IMR-90 (cell line): ENCODE measurements at regions not wholly inside any gene's neighbourhood (a gene's known extent, or its start where the extent isn't known, plus 50 kb on each side); places are given as distances from the start of the nearest gene placed in this dataset.

Experiments
- ATAC-seq: fragments of 200-7000 bp; cut with Tn5 transposase; 2 replicates; pipeline ENCODE4 v1.9.1; 2020; ENCODE audit warnings: low read depth, mild to moderate bottlenecking, moderate library complexity
- BruUV-seq: library from RNA; stranded (reverse); fragments of 400-500 nt; replicated peaks from 2 replicates; lab custom pipeline; 2021; lab: Mats Ljungman, UMichigan
- CTCF ChIA-PET: fragments of 300-600 bp; formaldehyde crosslinking; extraction: SDS; loops from one replicate; lab custom pipeline; 2021; ENCODE audit warnings: antibody characterized with exemption; lab: Yijun Ruan, JAX
- POLR2A ChIA-PET: fragments of 300-600 bp; sonication (Branson Sonifier 250); formaldehyde crosslinking; loops from one replicate; lab custom pipeline; 2022; ENCODE audit warnings: antibody characterized with exemption; ENCODE audit not compliant: unreplicated experiment; lab: Charles Lee
- DNase-seq: peaks from one replicate; pipeline ENCODE4 v3.0.0; 2013
- H2AFZ ChIP-seq: replicated peaks from 2 replicates; pipeline ENCODE3; 2013; ENCODE audit warnings: low read length, mild to moderate bottlenecking; ENCODE audit not compliant: poor library complexity
- H2AK5ac ChIP-seq: 2 replicates; pipeline ENCODE4 v1.6.1; 2013; ENCODE audit warnings: low read depth, low read length, inconsistent platforms
- H2AK9ac ChIP-seq: replicated peaks from 2 replicates; pipeline ENCODE3; 2013; ENCODE audit warnings: mild to moderate bottlenecking, low read depth, low read length, moderate library complexity; ENCODE audit not compliant: poor library complexity
- H2BK120ac ChIP-seq: 2 replicates; pipeline ENCODE4 v1.6.1; 2013; ENCODE audit warnings: low read depth, low read length, inconsistent platforms
- H2BK15ac ChIP-seq: 3 replicates; pipeline ENCODE4 v1.6.1; 2013; ENCODE audit warnings: low read depth, low read length, inconsistent platforms
- H2BK20ac ChIP-seq: 2 replicates; pipeline ENCODE4 v1.6.1; 2013; ENCODE audit warnings: low read depth, mild to moderate bottlenecking, inconsistent platforms, low read length, moderate library complexity
- H2BK5ac ChIP-seq: 2 replicates; pipeline ENCODE4 v1.6.1; 2013; ENCODE audit warnings: mild to moderate bottlenecking, low read depth, low read length, inconsistent platforms; ENCODE audit not compliant: poor library complexity, severe bottlenecking
- H3K14ac ChIP-seq: replicated peaks from 2 replicates; pipeline ENCODE4 v1.6.1; 2013; ENCODE audit warnings: low read depth, low read length, inconsistent platforms
- H3K18ac ChIP-seq: 2 replicates; pipeline ENCODE4 v1.6.1; 2013; ENCODE audit warnings: low read depth, low read length, control low read depth
- H3K23ac ChIP-seq: 2 replicates; pipeline ENCODE4 v1.6.1; 2013; ENCODE audit warnings: low read depth, low read length, inconsistent platforms
- H3K27ac ChIP-seq: 2 replicates; pipeline ENCODE4 v1.5.1; 2013; ENCODE audit warnings: mild to moderate bottlenecking, control low read depth, low read length; ENCODE audit not compliant: insufficient read depth
- H3K27me3 ChIP-seq: 2 replicates; pipeline ENCODE4 v1.6.1; 2013; ENCODE audit warnings: low read length; ENCODE audit not compliant: control insufficient read depth, insufficient read depth
- H3K36me3 ChIP-seq: 2 replicates; pipeline ENCODE4 v1.6.1; 2013; ENCODE audit warnings: low read length, mixed read lengths; ENCODE audit not compliant: control insufficient read depth, insufficient read depth
- H3K4ac ChIP-seq: 2 replicates; pipeline ENCODE4 v1.6.1; 2013; ENCODE audit warnings: low read depth, low read length, inconsistent platforms
- H3K4me1 ChIP-seq: 2 replicates; pipeline ENCODE4 v1.6.1; 2013; ENCODE audit warnings: low read length, mixed read lengths; ENCODE audit not compliant: control insufficient read depth, insufficient read depth
- H3K4me2 ChIP-seq: 2 replicates; pipeline ENCODE4 v1.6.1; 2013; ENCODE audit warnings: low read depth, mild to moderate bottlenecking, control low read depth, low read length, moderate library complexity
- H3K4me3 ChIP-seq: 2 replicates; pipeline ENCODE4 v1.5.1; 2013; ENCODE audit warnings: low read depth, mild to moderate bottlenecking, control low read depth, low read length, moderate library complexity; ENCODE audit not compliant: insufficient read depth
- H3K56ac ChIP-seq: 2 replicates; pipeline ENCODE4 v1.6.1; 2013; ENCODE audit warnings: low read length, inconsistent platforms; ENCODE audit not compliant: insufficient read depth; ENCODE audit errors: extremely low read depth
- H3K79me1 ChIP-seq, 2 experiments: 2 replicates each; pipeline ENCODE4 v1.6.1; 2013; ENCODE audit warnings: low read length in 2 of 2, inconsistent platforms in 1 of 2, low read depth in 1 of 2
- H3K9ac ChIP-seq: 2 replicates; pipeline ENCODE4 v1.6.1; 2013; ENCODE audit warnings: low read depth, low read length, control low read depth
- H3K9me1 ChIP-seq: 2 replicates; pipeline ENCODE4 v1.6.1; 2013; ENCODE audit warnings: low read length, inconsistent platforms; ENCODE audit not compliant: insufficient read depth
- H3K9me3 ChIP-seq: 2 replicates; pipeline ENCODE4 v1.6.1; 2013; ENCODE audit warnings: low read length; ENCODE audit not compliant: control insufficient read depth, insufficient read depth
- H4K20me1 ChIP-seq: 2 replicates; pipeline ENCODE4 v1.6.1; 2013; ENCODE audit warnings: low read length, inconsistent platforms; ENCODE audit not compliant: insufficient read depth
- H4K5ac ChIP-seq: 2 replicates; pipeline ENCODE4 v1.6.1; 2013; ENCODE audit warnings: mild to moderate bottlenecking, low read depth, low read length, control low read depth
- H4K8ac ChIP-seq, 2 experiments: 2 replicates each; pipeline ENCODE4 v1.6.1; 2013; ENCODE audit warnings: low read depth in 2 of 2, low read length in 2 of 2, control low read depth in 1 of 2, inconsistent platforms in 1 of 2
- H4K91ac ChIP-seq: 2 replicates; pipeline ENCODE4 v1.6.1; 2013; ENCODE audit warnings: low read depth, low read length, inconsistent platforms; ENCODE audit not compliant: insufficient read depth
- BHLHE40 ChIP-seq: fragments of 150-350 bp; IDR thresholded peaks from 2 replicates; pipeline ENCODE4 v1.6.1; 2016; ENCODE audit warnings: mild to moderate bottlenecking, low read depth, low read length
- CEBPB ChIP-seq: IDR thresholded peaks from 2 replicates; pipeline ENCODE4 v1.6.1; 2012; ENCODE audit warnings: low read depth, low read length, improper control_type of control experiment
- CHD1 ChIP-seq: IDR thresholded peaks from 2 replicates; pipeline ENCODE4 v1.6.1; 2012; ENCODE audit warnings: low read depth, low read length, improper control_type of control experiment
- ELK1 ChIP-seq: fragments of 150-350 bp; IDR thresholded peaks from 2 replicates; pipeline ENCODE4 v1.6.1; 2016; ENCODE audit warnings: low read depth, mild to moderate bottlenecking, low read length, moderate library complexity, borderline replicate concordance
- MAZ ChIP-seq: IDR thresholded peaks from 2 replicates; pipeline ENCODE4 v1.6.1; 2012; ENCODE audit warnings: low read depth, mild to moderate bottlenecking, low read length, improper control_type of control experiment, moderate library complexity, borderline replicate concordance
- MXI1 ChIP-seq: IDR thresholded peaks from 2 replicates; pipeline ENCODE4 v1.6.1; 2012; ENCODE audit warnings: low read depth, mild to moderate bottlenecking, low read length, moderate library complexity, borderline replicate concordance
- NFE2L2 ChIP-seq: fragments of 150-350 bp; IDR thresholded peaks from 2 replicates; pipeline ENCODE4 v1.6.1; 2016; ENCODE audit warnings: low read depth, mild to moderate bottlenecking, low read length
- POLR2A ChIP-seq: IDR thresholded peaks from 2 replicates; pipeline ENCODE4 v1.6.1; 2012; ENCODE audit warnings: mild to moderate bottlenecking, low read depth, low read length
- RAD21 ChIP-seq: IDR thresholded peaks from 2 replicates; pipeline ENCODE4 v1.6.1; 2012; ENCODE audit warnings: low read length, improper control_type of control experiment
- RCOR1 ChIP-seq: IDR thresholded peaks from 2 replicates; pipeline ENCODE4 v1.6.1; 2012; ENCODE audit warnings: mild to moderate bottlenecking, low read length, improper control_type of control experiment; ENCODE audit not compliant: insufficient replicate concordance
- RFX5 ChIP-seq: IDR thresholded peaks from 2 replicates; pipeline ENCODE4 v1.8.0; 2012; ENCODE audit warnings: low read depth, mild to moderate bottlenecking, low read length, moderate library complexity
- SMC3 ChIP-seq: fragments of 150-350 bp; IDR thresholded peaks from 2 replicates; pipeline ENCODE4 v1.6.1; 2016; ENCODE audit warnings: low read depth, mild to moderate bottlenecking, antibody characterized with exemption, low read length, moderate library complexity
- USF2 ChIP-seq: fragments of 150-350 bp; IDR thresholded peaks from 2 replicates; pipeline ENCODE4 v1.6.1; 2017; ENCODE audit warnings: mild to moderate bottlenecking, antibody characterized with exemption, low read length, low read depth
- WGBS, 2 experiments: methylation state at CpG; one replicate each; pipeline versions ENCODE4 v1.1.5 to v1.1.7; 2013; ENCODE audit warnings: missing lambda C conversion rate in 2 of 2; ENCODE audit not compliant: insufficient read length in 1 of 2; ENCODE audit errors: extremely low coverage in 2 of 2; 5-methylcytosine and 5-hydroxymethylcytosine counted together
- dilution Hi-C: fragments of 300-500 bp; cut with HindIII; formaldehyde crosslinking; loops from one replicate; pipeline ENCODE4 v1.14.3; 2018; ENCODE audit warnings: low sequenced_read_pairs; ENCODE audit not compliant: unreplicated experiment
- in situ Hi-C: fragments of 300-500 bp; cut with MboI; formaldehyde crosslinking; loops from 3 replicates; pipeline ENCODE4 v1.14.3; 2019; ENCODE audit warnings: low sequenced_read_pairs, inconsistent platforms, mixed read lengths
- intact Hi-C: fragments of 100-400 bp; cut with micrococcal nuclease; formaldehyde crosslinking; loops from 2 replicates; pipeline ENCODE4 v1.10.0; 2022

- no peak for TF ChIP-seq MXI1
- TF ChIP-seq MAZ: no peak
Observed at GRCh38 chr16:80466024-80466987, 74.5 kb upstream of the DYNLRB2 start (continued).

- Histone ChIP-seq H3K56ac (no peak overlapping the region), H2AK5ac (no peak overlapping the region), H4K8ac (no peak overlapping the region), H3K27ac (no peak overlapping the region), H2BK5ac (no peak overlapping the region), H3K4me1 (no peaks in the 10 kb centered on the region), H3K4me3 (no peak overlapping the region), H4K91ac (no peak overlapping the region), H3K4me2 (no peak overlapping the region), H3K27me3 (no peaks in the 10 kb centered on the region), H3K79me1 (no peaks in the 10 kb centered on the region), H2BK15ac (no peak overlapping the region), H2AK9ac (no peak overlapping the region), H3K36me3 (no peaks in the 10 kb centered on the region), H4K5ac (no peak overlapping the region), H2BK120ac (no peak overlapping the region), H3K23ac (no peak overlapping the region), H3K18ac (no peak overlapping the region), H2AFZ (no peak overlapping the region), H3K4ac (no peak overlapping the region), H3K9ac (no peak overlapping the region), H2BK20ac (no peak overlapping the region), H3K14ac (no peak overlapping the region), H3K9me3 (no peaks in the 10 kb centered on the region), H4K20me1 (no peaks in the 10 kb centered on the region), H3K9me1 (no peaks in the 10 kb centered on the region)
- no TSS peak for BruUV-seq
- ChIA-PET CTCF (no interaction called here), POLR2A (no interaction called here)
- intact Hi-C loops: no loop called here
- no peak for DNase-seq
- in situ Hi-C loops: no loop called here
- 72% methylated on average over 6 of the region's 8 CpGs; no CpG with 5 or more reads in 1 of the 2 experiments for WGBS, 2 experiments
- no peak for ATAC-seq
- dilution Hi-C loops: no loop called here
- no peak for TF ChIP-seq NFE2L2
- no peak for TF ChIP-seq ELK1
- no peak for TF ChIP-seq USF2
- no peak for TF ChIP-seq POLR2A
- no peak for TF ChIP-seq RFX5
- no peak for TF ChIP-seq CEBPB
- no peak for TF ChIP-seq BHLHE40
- no peak for TF ChIP-seq SMC3
- TF ChIP-seq RAD21: no peak
- no peak for TF ChIP-seq RCOR1
- TF ChIP-seq MXI1: no peak
- TF ChIP-seq CHD1: no peak
- TF ChIP-seq MAZ: no peak
Observed at GRCh38 chr16:80463751-80464495, 76.9 kb upstream of the DYNLRB2 start.
